ENCODE measurements at regions not wholly inside any gene's neighbourhood (a gene's known extent, or its start where the extent isn't known, plus 50 kb on each side); places are given as distances from the start of the nearest gene placed in this dataset.
"Not testable (repeated sequence)": the region's sequence is repeated elsewhere in the genome, so short reads cannot be mapped to it uniquely, and the experiment has no call there.

- H3K27me3 Mint-ChIP-seq (ENCODE audit: low read depth) = no peaks in the 10 kb centered on the region
- H3K4me3 Mint-ChIP-seq = no peak overlapping the region
- peaks cover 4% of the 10 kb centered on the region for H3K4me1 Mint-ChIP-seq (ENCODE audit: low read depth)
- H3K36me3 Mint-ChIP-seq (ENCODE audit: insufficient read depth) = no peaks in the 10 kb centered on the region
- ATAC-seq = no peak
- no peaks in the 10 kb centered on the region for H3K9me3 Mint-ChIP-seq
- no peak for DNase-seq
Observed at GRCh38 chrX:13420545-13421183, 100.8 kb upstream of the ATXN3L start.

GRCh38 chrX:13419918-13420317 lies 100.1 kb upstream of the ATXN3L start:
- no peak for DNase-seq

GRCh38 chrX:13419276-13419675 lies 99.4 kb upstream of the ATXN3L start:
- no peak for DNase-seq
- Mint-ChIP-seq H3K36me3 (ENCODE audit: insufficient read depth) (no peaks in the 10 kb centered on the region), H3K27me3 (ENCODE audit: low read depth) (no peaks in the 10 kb centered on the region), H3K4me1 (ENCODE audit: low read depth) (peaks cover 4% of the 10 kb centered on the region), H3K4me3 (no peak overlapping the region), H3K9me3 (no peaks in the 10 kb centered on the region)
- no peak for ATAC-seq

More at GRCh38 chrX:13419918-13420317, 100.1 kb upstream of the ATXN3L start:
- Mint-ChIP-seq H3K4me1 (ENCODE audit: low read depth) (peaks cover 4% of the 10 kb centered on the region), H3K36me3 (ENCODE audit: insufficient read depth) (no peaks in the 10 kb centered on the region), H3K4me3 (no peak overlapping the region), H3K27me3 (ENCODE audit: low read depth) (no peaks in the 10 kb centered on the region), H3K9me3 (no peaks in the 10 kb centered on the region)
- no peak for ATAC-seq

GRCh38 chrX:13418126-13419097 lies 98.6 kb upstream of the ATXN3L start:
- no peaks in the 10 kb centered on the region for H3K27me3 Mint-ChIP-seq (ENCODE audit: low read depth)
- DNase-seq (no peak), ATAC-seq (no peak)
- no peaks in the 10 kb centered on the region for H3K9me3 Mint-ChIP-seq
- no peaks in the 10 kb centered on the region for H3K36me3 Mint-ChIP-seq (ENCODE audit: insufficient read depth)
- H3K4me1 Mint-ChIP-seq (ENCODE audit: low read depth) = peaks cover 4% of the 10 kb centered on the region
- H3K4me3 Mint-ChIP-seq = no peak overlapping the region

GRCh38 chrX:13415509-13415908 lies 95.7 kb upstream of the ATXN3L start:
- Mint-ChIP-seq H3K4me3 (no peak overlapping the region), H3K36me3 (ENCODE audit: insufficient read depth) (no peaks in the 10 kb centered on the region), H3K27me3 (ENCODE audit: low read depth) (no peaks in the 10 kb centered on the region), H3K4me1 (ENCODE audit: low read depth) (peaks cover 2% of the 10 kb centered on the region), H3K9me3 (no peaks in the 10 kb centered on the region)
- ATAC-seq (no peak), DNase-seq (no peak)

GRCh38 chrX:13414006-13414647 lies 94.3 kb upstream of the ATXN3L start:
- H3K9me3 Mint-ChIP-seq = no peaks in the 10 kb centered on the region
- H3K4me3 Mint-ChIP-seq = no peak overlapping the region
- no peak for ATAC-seq
- peaks cover 2% of the 10 kb centered on the region for H3K4me1 Mint-ChIP-seq (ENCODE audit: low read depth)
- no peaks in the 10 kb centered on the region for H3K27me3 Mint-ChIP-seq (ENCODE audit: low read depth)
- no peak for DNase-seq
- H3K36me3 Mint-ChIP-seq (ENCODE audit: insufficient read depth) = no peaks in the 10 kb centered on the region

GRCh38 chrX:13412208-13412600 lies 92.4 kb upstream of the ATXN3L start:
- ATAC-seq = no peak

GRCh38 chrX:13411496-13412207 lies 91.8 kb upstream of the ATXN3L start:
- no peak for ATAC-seq
- Mint-ChIP-seq H3K27me3 (ENCODE audit: low read depth) (no peaks in the 10 kb centered on the region), H3K9me3 (peaks cover 4% of the 10 kb centered on the region), H3K4me3 (no peak overlapping the region), H3K4me1 (ENCODE audit: low read depth) (no peaks in the 10 kb centered on the region), H3K36me3 (ENCODE audit: insufficient read depth) (no peaks in the 10 kb centered on the region)
- no peak for DNase-seq

More at GRCh38 chrX:13412208-13412600, 92.4 kb upstream of the ATXN3L start:
- Mint-ChIP-seq H3K9me3 (no peaks in the 10 kb centered on the region), H3K27me3 (ENCODE audit: low read depth) (no peaks in the 10 kb centered on the region), H3K4me3 (no peak overlapping the region), H3K36me3 (ENCODE audit: insufficient read depth) (no peaks in the 10 kb centered on the region), H3K4me1 (ENCODE audit: low read depth) (no peaks in the 10 kb centered on the region)
- DNase-seq = no peak

- H3K9me3 Mint-ChIP-seq; DNase-seq; ATAC-seq; H3K4me1 Mint-ChIP-seq (ENCODE audit: low read depth); H3K36me3 Mint-ChIP-seq (ENCODE audit: insufficient read depth); H3K27me3 Mint-ChIP-seq (ENCODE audit: low read depth); H3K4me3 Mint-ChIP-seq: not testable (repeated sequence)
Observed at GRCh38 chrX:13408599-13408998, 88.7 kb upstream of the ATXN3L start.

GRCh38 chrX:13404777-13405176 lies 84.9 kb upstream of the ATXN3L start:
- H3K4me1 Mint-ChIP-seq (ENCODE audit: low read depth); DNase-seq; H3K9me3 Mint-ChIP-seq; ATAC-seq; H3K27me3 Mint-ChIP-seq (ENCODE audit: low read depth); H3K4me3 Mint-ChIP-seq; H3K36me3 Mint-ChIP-seq (ENCODE audit: insufficient read depth): not testable (repeated sequence)

GRCh38 chrX:13404364-13404763 lies 84.5 kb upstream of the ATXN3L start:
- no peak overlapping the region for H3K4me3 Mint-ChIP-seq
- DNase-seq (no peak), ATAC-seq (no peak)
- H3K27me3 Mint-ChIP-seq (ENCODE audit: low read depth) = no peaks in the 10 kb centered on the region
- H3K4me1 Mint-ChIP-seq (ENCODE audit: low read depth) = no peaks in the 10 kb centered on the region
- H3K9me3 Mint-ChIP-seq = peaks cover 7% of the 10 kb centered on the region
- H3K36me3 Mint-ChIP-seq (ENCODE audit: insufficient read depth) = no peaks in the 10 kb centered on the region

- DNase-seq = no peak
- ATAC-seq = no peak
- Mint-ChIP-seq H3K9me3 (peaks cover 4% of the 10 kb centered on the region), H3K4me3 (no peak overlapping the region), H3K27me3 (ENCODE audit: low read depth) (no peaks in the 10 kb centered on the region), H3K4me1 (ENCODE audit: low read depth) (peaks cover 2% of the 10 kb centered on the region), H3K36me3 (ENCODE audit: insufficient read depth) (no peaks in the 10 kb centered on the region)
Observed at GRCh38 chrX:13401724-13402123, 81.9 kb upstream of the ATXN3L start.

GRCh38 chrX:13398839-13399238 lies 79.0 kb upstream of the ATXN3L start:
- Mint-ChIP-seq H3K9me3 (no peaks in the 10 kb centered on the region), H3K4me3 (no peak overlapping the region), H3K27me3 (ENCODE audit: low read depth) (no peaks in the 10 kb centered on the region), H3K36me3 (ENCODE audit: insufficient read depth) (peaks cover 2% of the 10 kb centered on the region), H3K4me1 (ENCODE audit: low read depth) (peaks cover 5% of the 10 kb centered on the region)
- ATAC-seq (no peak), DNase-seq (no peak)

Measured in activated T-cell treated with anti-CD3 and anti-CD28 coated beads, Interleukin-2, amount 50 U/mL, for 4 hours (primary cell).